Ascending aorta (tissue), 2 donors: ENCODE measurements at regions not wholly inside any gene's neighbourhood (a gene's known extent, or its start where the extent isn't known, plus 50 kb on each side); places are given as distances from the start of the nearest gene placed in this dataset.
A peak's percentile ranks its signal among the peaks of the same experiment; 100 is the strongest.

ENCODE experiments used
- DNase-seq, 2 donors: peaks; one replicate each; pipeline ENCODE4 v3.0.0-alpha.2; 2019; ENCODE audit warnings: low spot score in 2 of 2
- H3K27ac ChIP-seq, 2 donors: fragments of 200-600 bp; sonication (generic); one replicate each; pipeline ENCODE4 v1.5.1; 2016 to 2017; ENCODE audit warnings: mild to moderate bottlenecking in 1 of 2
- H3K27me3 ChIP-seq: fragments of 200-600 bp; sonication (generic); one replicate; pipeline ENCODE4 v1.5.1; 2017
- H3K36me3 ChIP-seq, 2 donors: fragments of 200-600 bp; sonication (generic); one replicate each; pipeline ENCODE4 v1.5.1; 2016
- H3K4me1 ChIP-seq, 2 donors: fragments of 200-600 bp; sonication (generic); one replicate each; pipeline ENCODE4 v1.5.1; 2016 to 2017; ENCODE audit warnings: mild to moderate bottlenecking in 1 of 2
- H3K4me3 ChIP-seq, 2 donors: fragments of 200-600 bp; sonication (generic); one replicate each; pipeline ENCODE4 v1.5.1; 2016 to 2017; ENCODE audit warnings: mild to moderate bottlenecking in 1 of 2
- H3K9me3 ChIP-seq, 2 donors: fragments of 200-600 bp; sonication (generic); one replicate each; pipeline ENCODE4 v1.5.1; 2016
- intact Hi-C: fragments of 100-400 bp; cut with DNase I; formaldehyde crosslinking; loops from one replicate; pipeline ENCODE4 v1.15.1; 2023
- TF ChIP-seq, protein P1 (sequence below), 3 experiments: fragments of 200-600 bp in 2 of 3; fragments of 450-650 bp in 1 of 3; sonication (generic) in 2 of 3; IDR thresholded peaks; one replicate each; pipeline ENCODE4 v1.5.1; 2016 to 2019; ENCODE audit warnings: antibody characterized with exemption in 3 of 3, mild to moderate bottlenecking in 1 of 3, moderate library complexity in 1 of 3

- no peaks in the 10 kb centered on the region for H3K4me1 ChIP-seq
- peaks cover 0 to 10% of the 10 kb centered on the region in 2 donors for H3K9me3 ChIP-seq
- intact Hi-C loops = no loop called here
- H3K36me3 ChIP-seq = no peaks in the 10 kb centered on the region
- TF ChIP-seq, protein P1, sequence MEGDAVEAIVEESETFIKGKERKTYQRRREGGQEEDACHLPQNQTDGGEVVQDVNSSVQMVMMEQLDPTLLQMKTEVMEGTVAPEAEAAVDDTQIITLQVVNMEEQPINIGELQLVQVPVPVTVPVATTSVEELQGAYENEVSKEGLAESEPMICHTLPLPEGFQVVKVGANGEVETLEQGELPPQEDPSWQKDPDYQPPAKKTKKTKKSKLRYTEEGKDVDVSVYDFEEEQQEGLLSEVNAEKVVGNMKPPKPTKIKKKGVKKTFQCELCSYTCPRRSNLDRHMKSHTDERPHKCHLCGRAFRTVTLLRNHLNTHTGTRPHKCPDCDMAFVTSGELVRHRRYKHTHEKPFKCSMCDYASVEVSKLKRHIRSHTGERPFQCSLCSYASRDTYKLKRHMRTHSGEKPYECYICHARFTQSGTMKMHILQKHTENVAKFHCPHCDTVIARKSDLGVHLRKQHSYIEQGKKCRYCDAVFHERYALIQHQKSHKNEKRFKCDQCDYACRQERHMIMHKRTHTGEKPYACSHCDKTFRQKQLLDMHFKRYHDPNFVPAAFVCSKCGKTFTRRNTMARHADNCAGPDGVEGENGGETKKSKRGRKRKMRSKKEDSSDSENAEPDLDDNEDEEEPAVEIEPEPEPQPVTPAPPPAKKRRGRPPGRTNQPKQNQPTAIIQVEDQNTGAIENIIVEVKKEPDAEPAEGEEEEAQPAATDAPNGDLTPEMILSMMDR (IDR thresholded peaks at IDR 0.05) = no peak
- H3K27ac ChIP-seq = no peak overlapping the region
- no peak overlapping the region for H3K4me3 ChIP-seq
- H3K27me3 ChIP-seq = no peaks in the 10 kb centered on the region
- no peak for DNase-seq
Observed at GRCh38 chr4:156654410-156654809, 317.2 kb downstream of the PDGFC start.

DNA sequence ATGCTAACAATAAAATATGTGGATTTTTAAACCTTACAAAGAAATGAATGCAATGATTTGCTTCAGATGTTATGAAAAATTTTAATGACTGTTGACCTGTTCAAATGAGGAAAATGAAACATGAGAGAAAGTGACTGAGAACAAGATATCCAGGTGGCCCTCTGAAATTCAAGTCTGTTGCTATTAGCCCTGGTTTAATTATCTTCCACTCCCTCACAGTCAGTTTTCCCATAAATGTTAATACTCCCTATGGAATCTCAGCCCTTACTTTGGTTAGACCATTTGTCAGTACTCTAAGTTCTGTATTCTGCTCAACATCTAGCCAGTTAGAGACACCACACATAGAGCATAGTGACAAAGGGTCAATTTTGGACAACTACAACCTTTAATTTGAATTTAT is 327.8 kb downstream of the PDGFC start:
- no peaks in the 10 kb centered on the region for H3K36me3 ChIP-seq
- TF ChIP-seq, protein P1 (IDR thresholded peaks at IDR 0.05) = no peak

DNA sequence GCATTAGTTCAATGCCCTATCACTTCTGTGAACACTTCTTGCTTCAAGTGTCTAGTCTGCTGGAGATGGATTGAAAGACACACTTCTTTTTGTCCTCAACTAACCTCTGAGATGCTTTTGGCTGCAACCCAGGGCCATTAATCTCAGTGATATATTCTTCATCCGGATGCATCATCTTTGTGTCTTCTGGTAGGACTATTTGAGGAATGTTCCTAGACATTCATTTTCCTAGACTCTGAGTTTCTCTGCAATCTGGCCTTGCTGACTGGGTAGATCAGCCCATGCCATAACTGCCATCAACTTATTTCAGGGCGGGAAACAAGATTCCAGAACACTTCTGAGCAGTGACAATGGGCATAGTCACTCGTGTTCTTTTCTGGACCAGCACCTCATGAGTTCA is 329.4 kb downstream of the PDGFC start:
- intact Hi-C loops = no loop called here
- no peak for DNase-seq
- no peak overlapping the region for H3K4me3 ChIP-seq
- H3K27me3 ChIP-seq = no peaks in the 10 kb centered on the region
- TF ChIP-seq, protein P1 (IDR thresholded peaks at IDR 0.05) = no peak
- no peaks in the 10 kb centered on the region for H3K9me3 ChIP-seq
- no peak overlapping the region for H3K27ac ChIP-seq
- H3K36me3 ChIP-seq = no peaks in the 10 kb centered on the region
- peaks cover 0 to 20% of the 10 kb centered on the region in 2 donors for H3K4me1 ChIP-seq

More for the DNA sequence above, 327.8 kb downstream of the PDGFC start:
- H3K9me3 ChIP-seq = no peaks in the 10 kb centered on the region
- intact Hi-C loops = no loop called here
- DNase-seq = no peak
- H3K27ac ChIP-seq = no peak overlapping the region
- peaks cover 0 to 8% of the 10 kb centered on the region in 2 donors for H3K4me1 ChIP-seq
- H3K27me3 ChIP-seq = no peaks in the 10 kb centered on the region
- no peak overlapping the region for H3K4me3 ChIP-seq

DNA sequence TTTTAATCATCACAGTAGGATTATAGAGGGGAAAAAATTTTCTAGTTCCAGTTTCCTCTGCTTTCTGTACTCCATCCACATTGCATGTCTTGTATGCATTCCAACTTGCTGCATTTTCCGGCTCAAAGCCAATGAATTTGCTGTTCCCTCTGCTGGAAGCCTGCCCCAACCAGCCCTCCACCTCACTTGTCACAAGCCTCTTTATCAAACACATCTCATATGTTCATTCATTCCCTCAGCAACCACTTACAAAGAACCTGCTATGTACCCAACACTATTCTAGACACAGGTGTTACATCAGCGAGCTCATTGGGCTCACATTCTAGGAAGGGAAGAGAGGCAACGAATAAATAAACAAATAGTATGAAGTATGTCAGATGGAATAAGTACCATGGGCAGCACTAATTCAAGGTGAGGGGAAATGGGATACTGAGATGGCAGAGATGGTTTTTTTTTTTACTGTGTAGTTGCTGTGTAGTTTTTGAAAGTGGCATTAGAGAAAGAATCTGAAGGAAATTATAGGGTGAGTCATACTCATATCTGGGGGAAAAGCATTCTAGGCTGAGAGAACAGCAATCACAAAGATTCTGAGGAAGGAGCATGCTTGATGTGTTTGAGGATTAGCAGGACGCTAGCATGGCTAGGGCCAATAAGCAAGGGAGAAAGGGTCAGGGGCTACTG is 332.5 kb downstream of the PDGFC start:
- Histone ChIP-seq H3K36me3 (no peaks in the 10 kb centered on the region), H3K4me3 (no peak overlapping the region), H3K4me1 (peaks cover 0 to 23% of the 10 kb centered on the region in 2 donors), H3K27ac (peak overlapping the region in 1 of 2 donors; percentile 14), H3K9me3 (no peaks in the 10 kb centered on the region), H3K27me3 (no peaks in the 10 kb centered on the region)
- intact Hi-C loops = no loop called here
- DNase-seq = no peak
- TF ChIP-seq, protein P1 (IDR thresholded peaks at IDR 0.05) = no peak

DNA sequence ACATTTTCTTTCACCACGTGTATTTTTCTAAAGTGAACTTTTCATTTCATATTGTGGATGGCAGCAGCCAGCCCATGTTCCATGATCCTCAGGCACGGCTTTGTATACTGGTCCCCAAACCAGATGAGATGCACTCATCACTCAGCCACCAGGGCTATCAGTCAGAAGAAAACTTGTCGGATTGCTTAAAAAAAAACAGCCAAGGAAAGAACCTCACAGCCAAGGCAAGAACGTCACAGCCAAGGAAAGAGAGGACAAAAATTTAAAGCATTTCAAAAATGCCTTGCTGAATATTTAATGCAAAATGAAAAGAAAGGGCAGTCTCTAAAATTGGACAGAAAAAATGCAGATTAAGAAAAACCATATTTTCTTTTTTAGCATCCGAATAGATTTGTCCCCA is 333.3 kb downstream of the PDGFC start:
- H3K27ac ChIP-seq = peak overlapping the region in 1 of 2 donors; percentile 17

More for the DNA sequence above, 333.3 kb downstream of the PDGFC start:
- TF ChIP-seq, protein P1 (IDR thresholded peaks at IDR 0.05) = no peak
- no peaks in the 10 kb centered on the region for H3K9me3 ChIP-seq
- H3K27me3 ChIP-seq = no peaks in the 10 kb centered on the region
- H3K4me1 ChIP-seq = peaks cover 0 to 23% of the 10 kb centered on the region in 2 donors
- H3K36me3 ChIP-seq = no peaks in the 10 kb centered on the region
- intact Hi-C loops = no loop called here
- no peak overlapping the region for H3K4me3 ChIP-seq
- DNase-seq = no peak
